ENCODE measurements at regions not wholly inside any gene's neighbourhood (a gene's known extent, or its start where the extent isn't known, plus 50 kb on each side); places are given as distances from the start of the nearest gene placed in this dataset.
"Not testable (repeated sequence)": the region's sequence is repeated elsewhere in the genome, so short reads cannot be mapped to it uniquely, and the experiment has no call there.

DNA sequence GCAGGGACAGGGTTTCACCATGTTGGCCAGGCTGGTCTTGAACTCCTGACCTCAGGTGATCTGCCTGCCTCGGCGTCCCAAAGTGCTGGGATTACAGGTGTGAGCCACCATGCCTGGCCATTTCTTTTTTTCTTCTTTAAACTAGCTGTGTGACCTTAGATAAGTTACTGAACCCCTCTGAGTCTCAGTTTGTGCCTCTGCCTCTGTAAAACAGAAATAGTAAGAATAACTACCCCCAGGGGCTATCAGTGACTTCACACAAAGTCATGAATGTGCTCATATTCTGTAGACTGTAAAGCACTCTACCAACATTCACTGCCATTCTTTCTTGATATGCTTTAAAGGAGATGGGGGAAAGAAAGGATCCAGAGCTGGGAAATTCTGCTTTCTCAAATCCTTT lies 120.7 kb downstream of the RPLP1 start:
- TF ChIP-seq, protein P1, sequence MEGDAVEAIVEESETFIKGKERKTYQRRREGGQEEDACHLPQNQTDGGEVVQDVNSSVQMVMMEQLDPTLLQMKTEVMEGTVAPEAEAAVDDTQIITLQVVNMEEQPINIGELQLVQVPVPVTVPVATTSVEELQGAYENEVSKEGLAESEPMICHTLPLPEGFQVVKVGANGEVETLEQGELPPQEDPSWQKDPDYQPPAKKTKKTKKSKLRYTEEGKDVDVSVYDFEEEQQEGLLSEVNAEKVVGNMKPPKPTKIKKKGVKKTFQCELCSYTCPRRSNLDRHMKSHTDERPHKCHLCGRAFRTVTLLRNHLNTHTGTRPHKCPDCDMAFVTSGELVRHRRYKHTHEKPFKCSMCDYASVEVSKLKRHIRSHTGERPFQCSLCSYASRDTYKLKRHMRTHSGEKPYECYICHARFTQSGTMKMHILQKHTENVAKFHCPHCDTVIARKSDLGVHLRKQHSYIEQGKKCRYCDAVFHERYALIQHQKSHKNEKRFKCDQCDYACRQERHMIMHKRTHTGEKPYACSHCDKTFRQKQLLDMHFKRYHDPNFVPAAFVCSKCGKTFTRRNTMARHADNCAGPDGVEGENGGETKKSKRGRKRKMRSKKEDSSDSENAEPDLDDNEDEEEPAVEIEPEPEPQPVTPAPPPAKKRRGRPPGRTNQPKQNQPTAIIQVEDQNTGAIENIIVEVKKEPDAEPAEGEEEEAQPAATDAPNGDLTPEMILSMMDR (IDR thresholded peaks at IDR 0.05), result not testable (repeated sequence)
- not testable (repeated sequence) for TF ChIP-seq ZFX (IDR thresholded peaks at IDR 0.05; ENCODE audit: borderline replicate concordance)

All from 22Rv1 (cell line).